HG03460 (cell line): ENCODE measurements at regions not wholly inside any gene's neighbourhood (a gene's known extent, or its start where the extent isn't known, plus 50 kb on each side); places are given as distances from the start of the nearest gene placed in this dataset.
"Not testable (repeated sequence)": the region's sequence is repeated elsewhere in the genome, so short reads cannot be mapped to it uniquely, and the experiment has no call there.

Source experiments
- ATAC-seq: cut with Tn5 transposase; IDR thresholded peaks from one replicate; pipeline ENCODE4 v1.9.1; 2021; ENCODE audit not compliant: unreplicated experiment

GRCh38 chr4:126466848-126467247, 1152.1 kb downstream of the FAT4 start:
- no peak for ATAC-seq

GRCh38 chr4:126468144-126468543, 1153.4 kb downstream of the FAT4 start:
- no peak for ATAC-seq

GRCh38 chr4:126470862-126471261, 1156.1 kb downstream of the FAT4 start:
- no peak for ATAC-seq

DNA sequence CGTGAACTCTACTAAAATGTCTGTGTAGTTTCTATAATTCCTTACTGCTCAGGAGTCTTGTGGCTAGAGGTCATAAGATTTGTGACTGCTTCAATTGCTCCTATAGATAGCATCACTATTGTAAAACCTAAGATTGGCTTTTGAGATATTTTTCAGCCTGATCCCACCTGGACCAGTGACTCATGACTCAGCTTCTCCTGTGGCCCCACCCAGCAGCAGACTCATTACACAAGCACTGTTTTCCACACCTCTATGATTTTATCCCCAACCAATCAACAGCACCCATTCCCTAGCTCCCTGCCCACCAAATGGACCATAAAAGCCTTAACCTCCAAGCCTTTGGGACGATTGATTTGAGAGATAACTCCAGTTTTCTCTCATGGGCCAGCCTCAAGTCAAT, 1157.0 kb upstream of the INTU start:
- ATAC-seq = no peak

- no peak for ATAC-seq
Observed at GRCh38 chr4:126479709-126480108, 1153.0 kb upstream of the INTU start.

- no peak for ATAC-seq
Observed at GRCh38 chr4:126482311-126482710, 1150.4 kb upstream of the INTU start.

GRCh38 chr4:126486377-126486776, 1146.4 kb upstream of the INTU start:
- no peak for ATAC-seq

- no peak for ATAC-seq
Observed at GRCh38 chr4:126489826-126490463, 1142.8 kb upstream of the INTU start.

- no peak for ATAC-seq
Observed at GRCh38 chr4:126495163-126495752, 1137.5 kb upstream of the INTU start.

DNA sequence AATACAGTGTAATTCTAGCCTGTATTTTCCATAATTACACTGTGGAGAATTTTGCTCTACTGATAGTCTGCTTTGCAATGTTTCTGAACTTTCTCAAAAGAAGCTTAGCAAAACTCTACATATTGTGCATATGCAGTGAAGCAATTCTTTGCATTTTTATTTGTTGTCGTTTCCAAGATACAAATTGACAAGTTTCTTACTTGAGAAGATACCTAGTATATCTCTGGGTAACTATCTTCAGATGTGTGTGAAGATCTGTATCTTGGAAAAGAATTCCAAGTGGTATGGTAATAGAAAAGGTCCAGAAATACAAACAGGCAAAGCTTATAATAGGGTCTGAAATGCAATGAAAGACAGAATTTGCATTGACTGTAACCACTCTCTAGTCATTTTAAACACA, 1119.8 kb upstream of the INTU start:
- ATAC-seq = no peak

DNA sequence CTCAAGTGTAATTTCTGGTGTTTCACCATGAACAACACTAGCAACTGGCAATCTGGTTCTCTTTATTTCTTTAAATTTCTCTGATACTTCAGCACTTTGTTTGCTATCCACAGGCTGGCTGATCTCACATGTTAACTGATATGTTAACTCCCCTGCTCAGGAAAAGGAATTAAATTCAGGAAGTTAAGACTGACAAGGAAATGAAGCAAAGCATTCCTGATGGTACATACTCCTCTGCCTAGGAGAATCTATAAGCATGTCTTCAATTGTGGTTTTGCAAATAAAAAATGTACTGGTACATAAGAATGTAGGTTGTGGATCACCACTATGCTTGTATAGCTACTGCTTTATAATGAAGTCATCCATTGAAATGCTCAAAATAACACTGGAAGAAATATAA, 1119.2 kb upstream of the INTU start:
- ATAC-seq = no peak

- ATAC-seq = no peak
Observed at GRCh38 chr4:126520731-126521130, 1112.0 kb upstream of the INTU start.

DNA sequence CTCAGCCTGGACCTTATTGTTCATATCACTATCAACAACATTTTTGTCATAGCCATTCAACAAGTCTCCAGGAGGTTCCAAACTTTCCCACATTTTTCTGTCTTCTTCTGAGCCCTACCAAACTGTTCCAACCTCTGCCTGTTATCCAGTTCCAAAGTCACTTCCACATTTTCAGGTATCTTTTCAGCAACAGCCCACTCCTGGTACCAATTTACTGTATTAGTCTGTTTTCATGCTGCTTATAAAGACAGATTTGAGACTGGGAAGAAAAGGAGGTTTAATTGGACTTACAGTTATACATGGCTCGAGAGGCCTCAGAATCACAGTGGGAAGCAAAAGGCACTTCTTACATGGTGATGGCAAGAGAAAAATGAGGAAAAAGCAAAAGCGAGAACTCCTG, 1107.4 kb upstream of the INTU start:
- ATAC-seq = not testable (repeated sequence)

DNA sequence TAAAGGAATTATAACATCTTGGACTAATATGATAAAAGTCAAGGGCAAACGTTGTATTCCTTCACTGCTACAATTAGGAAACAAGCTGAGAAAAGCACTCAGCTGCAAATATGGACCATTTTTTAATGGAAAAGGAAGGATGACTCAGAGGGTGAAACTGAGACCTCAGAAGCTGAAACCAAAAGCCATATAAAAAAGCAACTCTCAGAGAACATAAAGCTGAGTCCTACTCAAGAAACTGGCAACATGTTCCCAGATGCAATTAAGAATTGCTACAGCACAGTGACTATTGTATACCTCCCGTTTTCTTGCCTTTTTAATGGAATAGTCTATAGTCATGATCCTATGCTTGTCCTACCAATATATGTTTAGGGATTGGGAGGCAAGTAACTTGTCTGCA, 1106.4 kb upstream of the INTU start:
- ATAC-seq = no peak

- no peak for ATAC-seq
Observed at GRCh38 chr4:126529997-126530396, 1102.8 kb upstream of the INTU start.

GRCh38 chr4:126530996-126531585, 1101.7 kb upstream of the INTU start:
- ATAC-seq = no peak

- ATAC-seq = no peak
Observed at GRCh38 chr4:126532527-126532926, 1100.2 kb upstream of the INTU start.

GRCh38 chr4:126533146-126533805, 1099.5 kb upstream of the INTU start:
- no peak for ATAC-seq

DNA sequence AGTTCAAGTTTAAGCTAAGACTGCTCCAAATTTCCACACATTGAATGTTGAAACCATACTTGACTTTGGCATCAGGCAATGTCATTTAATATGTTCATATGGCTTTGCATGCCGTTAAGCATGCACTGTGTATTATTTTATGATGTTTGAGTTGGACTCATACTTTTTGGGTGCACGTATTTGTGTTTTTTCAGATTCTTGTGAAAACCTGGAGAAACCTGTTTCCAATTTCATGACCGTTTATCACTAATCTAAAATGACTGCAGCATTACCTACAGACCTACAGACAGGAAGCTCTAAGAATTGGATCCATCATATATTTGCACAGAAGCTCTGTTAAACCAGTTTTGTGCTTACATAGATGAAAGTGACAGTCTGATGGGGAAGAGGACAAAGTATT, 1093.0 kb upstream of the INTU start:
- ATAC-seq = no peak

DNA sequence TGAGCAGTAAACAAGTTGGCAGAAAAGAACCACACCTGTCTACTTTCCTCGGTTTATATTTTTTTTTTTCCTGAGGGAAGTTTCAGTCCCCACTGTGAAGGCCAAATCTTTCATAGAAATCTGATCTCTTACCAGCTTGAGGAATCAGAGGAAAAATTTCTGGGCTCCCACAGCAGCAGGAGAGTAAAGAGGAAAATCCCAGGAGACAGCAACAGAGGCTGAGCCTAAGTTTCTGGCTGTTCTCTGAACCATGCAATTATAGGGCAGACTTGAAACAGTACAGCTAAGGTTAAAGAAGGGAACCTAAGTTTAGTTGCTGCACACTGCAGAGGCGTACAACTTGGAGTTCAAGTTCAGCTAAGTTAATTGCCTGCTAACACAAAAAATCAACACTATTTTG, 1090.9 kb upstream of the INTU start:
- ATAC-seq = no peak

DNA sequence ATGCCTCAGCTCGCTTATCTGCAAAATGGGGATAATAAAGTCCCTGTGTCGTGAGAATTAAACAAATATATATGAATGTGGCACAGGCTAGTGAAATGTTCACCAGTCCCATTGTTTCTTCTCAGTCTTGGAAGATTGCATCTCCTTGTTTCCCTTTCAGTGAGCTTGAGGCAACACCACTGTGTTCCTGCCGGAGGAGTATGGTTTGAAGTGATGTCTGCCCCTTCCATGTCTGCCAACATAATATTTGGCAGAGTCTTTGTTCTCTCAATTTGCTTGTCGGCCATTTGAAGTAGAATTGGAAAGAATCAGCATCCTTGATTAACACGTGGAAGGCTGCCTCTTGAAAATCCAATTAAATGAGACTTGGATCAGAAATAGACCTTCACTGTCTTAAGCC, 1088.5 kb upstream of the INTU start:
- no peak for ATAC-seq

DNA sequence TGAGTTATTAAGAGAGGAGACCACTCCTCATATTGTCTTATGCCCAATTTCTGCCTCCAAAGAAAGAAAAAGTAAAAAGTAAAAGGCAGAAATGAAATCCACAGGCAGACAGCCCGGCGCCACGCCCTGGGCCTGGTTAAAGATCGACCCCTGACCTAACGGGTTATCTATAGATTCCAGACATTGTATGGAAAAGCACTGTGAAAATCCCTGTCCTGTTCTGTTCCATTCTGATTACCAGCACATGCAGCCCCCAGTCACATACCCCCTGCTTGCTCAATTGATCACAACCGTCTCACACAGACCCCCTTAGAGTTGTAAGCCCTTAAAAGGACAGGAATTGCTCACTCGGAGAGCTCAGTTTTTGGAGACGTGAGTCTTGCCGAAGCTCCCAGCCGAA, 1086.6 kb upstream of the INTU start:
- not testable (repeated sequence) for ATAC-seq
